Breast epithelium (tissue), 4 donors: ENCODE measurements at regions not wholly inside any gene's neighbourhood (a gene's known extent, or its start where the extent isn't known, plus 50 kb on each side); places are given as distances from the start of the nearest gene placed in this dataset.

Experiments used
- DNase-seq, 2 donors: peaks; one replicate each; pipeline ENCODE4 v3.0.0-alpha.2; 2019; ENCODE audit warnings: low spot score in 2 of 2
- H3K27ac ChIP-seq, 2 donors: fragments of 200-600 bp; sonication (generic) in 1 of 2; one replicate each; pipeline ENCODE4 v1.5.1; 2016 to 2019; ENCODE audit warnings: mild to moderate bottlenecking in 1 of 2
- H3K27me3 ChIP-seq, 2 donors: fragments of 200-600 bp; sonication (generic) in 1 of 2; one replicate each; pipeline versions ENCODE4 v1.5.1 to v1.6.0; 2017 to 2019; ENCODE audit warnings: control low read depth in 1 of 2, mild to moderate bottlenecking in 1 of 2
- H3K36me3 ChIP-seq: fragments of 200-600 bp; one replicate; pipeline ENCODE4 v1.5.1; 2019
- H3K4me1 ChIP-seq, 2 donors: fragments of 200-600 bp; sonication (generic); one replicate each; pipeline ENCODE4 v1.5.1; 2016 to 2019; ENCODE audit warnings: control low read depth in 1 of 2
- H3K4me3 ChIP-seq, 3 donors: fragments of 200-600 bp; sonication (generic); 1 replicate in 2 of 3; 2 replicates in 1 of 3; pipeline ENCODE4 v1.5.1; 2016 to 2019; ENCODE audit warnings: mild to moderate bottlenecking in 3 of 3, moderate library complexity in 2 of 3
- H3K9me3 ChIP-seq, 2 donors: fragments of 200-600 bp; sonication (generic) in 1 of 2; one replicate each; pipeline ENCODE4 v1.5.1; 2016 to 2019; ENCODE audit warnings: control low read depth in 1 of 2
- POLR2A ChIP-seq: fragments of 450-650 bp; IDR thresholded peaks from one replicate; pipeline ENCODE4 v1.6.1; 2016; ENCODE audit warnings: antibody characterized with exemption, mild to moderate bottlenecking, moderate library complexity
- POLR2AphosphoS5 ChIP-seq, 3 donors: sonication (generic); formaldehyde crosslinking; IDR thresholded peaks; one replicate each; pipeline ENCODE4 v1.6.1; 2017; ENCODE audit warnings: antibody characterized with exemption in 3 of 3
- intact Hi-C: fragments of 100-400 bp; cut with DNase I; formaldehyde crosslinking; loops from one replicate; pipeline ENCODE4 v1.15.1; 2023; ENCODE audit warnings: low total_unique reads
- TF ChIP-seq, protein P1 (sequence below), 3 donors: fragments of 450-650 bp; IDR thresholded peaks; one replicate each; pipeline ENCODE4 v1.5.1; 2016 to 2017; ENCODE audit warnings: antibody characterized with exemption in 3 of 3, mild to moderate bottlenecking in 3 of 3, moderate library complexity in 3 of 3

- no peak overlapping the region for H3K4me3 ChIP-seq
Observed at GRCh38 chr6:164286011-164286410, 871.5 kb downstream of the QKI start.

DNA sequence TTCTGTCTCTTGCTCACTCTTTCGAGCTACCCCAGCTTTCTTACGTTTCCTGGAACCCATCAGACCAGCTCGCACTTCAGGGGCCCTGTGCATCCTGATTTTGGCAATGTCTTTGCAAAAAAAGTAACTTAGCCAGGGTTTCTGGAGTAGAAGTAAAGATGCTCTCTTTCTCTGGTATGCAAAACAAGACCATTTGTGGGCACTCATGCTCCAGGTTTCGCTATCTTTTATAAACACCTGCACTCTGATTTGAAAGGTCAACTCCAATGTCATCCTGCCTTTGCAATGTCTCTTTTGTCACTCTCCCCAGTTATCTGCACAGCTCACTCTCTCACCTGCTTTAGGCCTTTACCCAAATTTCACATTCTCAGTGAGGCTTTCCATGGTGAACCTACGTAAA is 869.1 kb downstream of the QKI start:
- intact Hi-C loops, result no loop called here
- TF ChIP-seq, protein P1, sequence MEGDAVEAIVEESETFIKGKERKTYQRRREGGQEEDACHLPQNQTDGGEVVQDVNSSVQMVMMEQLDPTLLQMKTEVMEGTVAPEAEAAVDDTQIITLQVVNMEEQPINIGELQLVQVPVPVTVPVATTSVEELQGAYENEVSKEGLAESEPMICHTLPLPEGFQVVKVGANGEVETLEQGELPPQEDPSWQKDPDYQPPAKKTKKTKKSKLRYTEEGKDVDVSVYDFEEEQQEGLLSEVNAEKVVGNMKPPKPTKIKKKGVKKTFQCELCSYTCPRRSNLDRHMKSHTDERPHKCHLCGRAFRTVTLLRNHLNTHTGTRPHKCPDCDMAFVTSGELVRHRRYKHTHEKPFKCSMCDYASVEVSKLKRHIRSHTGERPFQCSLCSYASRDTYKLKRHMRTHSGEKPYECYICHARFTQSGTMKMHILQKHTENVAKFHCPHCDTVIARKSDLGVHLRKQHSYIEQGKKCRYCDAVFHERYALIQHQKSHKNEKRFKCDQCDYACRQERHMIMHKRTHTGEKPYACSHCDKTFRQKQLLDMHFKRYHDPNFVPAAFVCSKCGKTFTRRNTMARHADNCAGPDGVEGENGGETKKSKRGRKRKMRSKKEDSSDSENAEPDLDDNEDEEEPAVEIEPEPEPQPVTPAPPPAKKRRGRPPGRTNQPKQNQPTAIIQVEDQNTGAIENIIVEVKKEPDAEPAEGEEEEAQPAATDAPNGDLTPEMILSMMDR (IDR thresholded peaks at IDR 0.05), result no peak
- no peak for TF ChIP-seq POLR2AphosphoS5 (IDR thresholded peaks at IDR 0.05)
- no peak for TF ChIP-seq POLR2A
- H3K27ac ChIP-seq, result no peak overlapping the region
- H3K9me3 ChIP-seq, result no peaks in the 10 kb centered on the region
- no peaks in the 10 kb centered on the region for H3K4me1 ChIP-seq
- H3K36me3 ChIP-seq, result no peaks in the 10 kb centered on the region
- H3K4me3 ChIP-seq, result no peak overlapping the region
- H3K27me3 ChIP-seq, result no peaks in the 10 kb centered on the region
- no peak for DNase-seq

More at GRCh38 chr6:164286011-164286410, 871.5 kb downstream of the QKI start:
- Histone ChIP-seq H3K36me3 (no peaks in the 10 kb centered on the region), H3K9me3 (peaks cover 2 to 4% of the 10 kb centered on the region in 2 donors), H3K27ac (no peak overlapping the region), H3K27me3 (no peaks in the 10 kb centered on the region), H3K4me1 (no peaks in the 10 kb centered on the region)
- no peak for DNase-seq
- intact Hi-C loops, result no loop called here
- TF ChIP-seq POLR2A (no peak), POLR2AphosphoS5 (IDR thresholded peaks at IDR 0.05) (no peak)
- TF ChIP-seq, protein P1 (IDR thresholded peaks at IDR 0.05), result no peak

DNA sequence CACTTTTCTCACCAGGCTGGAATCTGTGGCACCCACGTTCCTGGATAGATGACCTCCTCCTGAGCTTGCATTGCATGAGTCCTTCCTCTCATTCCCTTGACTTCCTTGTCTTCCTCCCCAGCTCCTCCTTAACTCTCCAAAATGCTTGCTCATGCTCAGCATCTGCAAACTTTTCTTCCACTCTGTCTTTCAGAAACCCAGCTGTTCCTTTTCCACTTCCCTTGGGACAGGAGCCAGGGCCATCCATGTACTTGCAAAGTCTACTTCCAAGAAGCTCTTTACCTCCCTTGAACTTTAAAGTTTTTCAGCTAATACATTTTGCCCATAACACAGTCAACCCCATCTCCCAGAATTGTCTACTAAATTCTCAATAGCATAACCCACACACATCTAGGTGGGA is 861.7 kb downstream of the QKI start:
- Histone ChIP-seq H3K9me3 (peaks cover 0 to 9% of the 10 kb centered on the region in 2 donors), H3K27ac (no peak overlapping the region), H3K36me3 (no peaks in the 10 kb centered on the region), H3K4me1 (no peaks in the 10 kb centered on the region), H3K4me3 (no peak overlapping the region), H3K27me3 (no peaks in the 10 kb centered on the region)
- intact Hi-C loops, result no loop called here
- DNase-seq, result no peak
- no peak for TF ChIP-seq POLR2AphosphoS5 (IDR thresholded peaks at IDR 0.05)
- TF ChIP-seq, protein P1 (IDR thresholded peaks at IDR 0.05), result no peak
- no peak for TF ChIP-seq POLR2A

DNA sequence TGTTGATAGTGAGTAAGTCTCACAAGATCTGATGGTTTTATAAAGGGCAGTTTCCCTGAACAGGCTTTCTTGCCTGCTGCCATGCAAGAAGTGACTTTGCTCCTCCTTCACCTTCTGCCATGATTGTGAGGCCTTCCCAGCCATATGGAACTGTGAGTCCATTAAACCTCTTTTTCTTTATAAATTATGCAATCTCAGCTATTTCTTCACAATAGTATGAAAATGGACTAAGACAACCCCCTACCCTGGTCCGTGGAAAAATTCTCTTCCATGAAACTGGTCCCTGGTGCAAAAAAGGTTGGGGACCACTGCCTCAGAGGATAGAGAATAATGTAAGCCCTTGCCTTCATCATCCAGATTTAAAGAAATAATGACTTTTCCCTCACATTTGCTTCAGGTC is 861.3 kb downstream of the QKI start:
- Histone ChIP-seq H3K9me3 (peaks cover 0 to 9% of the 10 kb centered on the region in 2 donors), H3K4me1 (no peaks in the 10 kb centered on the region)
- DNase-seq, result no peak

DNA sequence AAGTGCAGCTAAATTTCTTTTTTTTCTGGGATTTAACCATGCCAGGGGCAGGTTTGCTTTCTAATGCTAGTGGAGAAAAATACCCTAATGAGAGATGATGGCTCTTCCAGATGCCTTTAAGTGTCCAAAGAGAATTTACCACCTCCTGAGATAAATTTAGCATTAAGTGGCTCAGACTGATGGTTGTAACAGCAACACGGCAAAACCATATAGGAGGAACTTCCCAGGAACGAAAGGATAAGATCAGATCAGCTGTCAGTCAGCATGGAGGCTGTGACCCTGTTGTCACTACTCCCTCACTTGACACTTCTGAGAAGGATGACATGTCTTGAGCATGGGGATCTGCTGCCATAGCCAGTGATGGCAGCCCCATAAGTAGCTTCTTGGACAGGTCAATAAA is 860.0 kb downstream of the QKI start:
- intact Hi-C loops, result no loop called here
- no peak for DNase-seq
- TF ChIP-seq, protein P1 (IDR thresholded peaks at IDR 0.05), result no peak
- TF ChIP-seq POLR2A, result no peak
- no peak for TF ChIP-seq POLR2AphosphoS5 (IDR thresholded peaks at IDR 0.05)
- Histone ChIP-seq H3K4me3 (no peak overlapping the region), H3K4me1 (no peaks in the 10 kb centered on the region), H3K36me3 (no peaks in the 10 kb centered on the region), H3K9me3 (peaks cover 0 to 9% of the 10 kb centered on the region in 2 donors), H3K27me3 (no peaks in the 10 kb centered on the region), H3K27ac (no peak overlapping the region)

More for the DNA sequence above, 861.3 kb downstream of the QKI start:
- intact Hi-C loops, result no loop called here
- Histone ChIP-seq H3K36me3 (no peaks in the 10 kb centered on the region), H3K27ac (no peak overlapping the region), H3K4me3 (no peak overlapping the region), H3K27me3 (no peaks in the 10 kb centered on the region)
- TF ChIP-seq POLR2AphosphoS5 (IDR thresholded peaks at IDR 0.05), result no peak
- TF ChIP-seq, protein P1 (IDR thresholded peaks at IDR 0.05), result no peak
